DMS53 treated with DMSO at 0.1 percent for 48 hours (cell line): ENCODE measurements at regions not wholly inside any gene's neighbourhood (a gene's known extent, or its start where the extent isn't known, plus 50 kb on each side); places are given as distances from the start of the nearest gene placed in this dataset.

Experiments used
- DNase-seq: peaks from one replicate; lab custom pipeline; 2025; ENCODE audit not compliant: unreplicated experiment; lab: John Stamatoyannopoulos, UW

DNA sequence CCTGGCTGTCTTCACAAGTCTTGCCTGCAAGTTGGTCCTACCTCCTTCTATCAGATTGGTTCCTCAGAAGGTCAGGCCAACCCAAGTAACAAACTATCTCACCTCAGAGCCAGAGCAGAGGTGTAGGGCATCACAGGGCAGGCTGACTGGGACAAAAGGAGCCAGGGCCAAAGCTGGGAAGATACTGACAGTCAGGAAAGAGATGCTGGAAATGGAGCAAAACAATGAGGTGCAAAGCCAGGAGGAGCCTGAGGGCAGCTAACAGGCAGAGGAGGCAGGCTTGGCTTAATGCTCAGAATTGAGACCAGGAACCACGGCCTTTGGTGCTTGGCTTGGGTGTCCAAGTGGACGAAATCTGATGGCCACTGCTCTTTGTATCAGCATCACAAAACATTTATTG is 68.4 kb upstream of the PNMA1 start:
- DNase-seq: no peak

DNA sequence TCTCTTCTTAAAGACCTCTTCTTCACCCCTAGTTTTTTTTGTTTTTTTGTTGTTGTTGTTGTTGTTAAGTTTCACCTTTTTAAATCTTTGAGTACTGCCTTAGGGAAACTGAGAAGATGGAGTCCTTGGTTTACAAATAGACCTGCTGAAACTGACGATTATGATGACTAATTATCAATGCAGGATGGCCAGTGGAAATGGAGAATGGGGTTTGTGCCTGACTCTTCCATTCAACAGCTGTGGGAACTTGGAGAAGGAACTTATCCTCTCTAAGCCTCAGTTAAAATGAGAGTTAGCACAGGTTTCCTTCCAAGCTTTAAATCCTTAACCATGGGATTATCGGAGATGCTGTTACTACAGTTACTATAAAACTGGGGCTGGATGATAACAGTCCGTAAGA is 66.7 kb upstream of the PNMA1 start:
- DNase-seq: no peak

DNA sequence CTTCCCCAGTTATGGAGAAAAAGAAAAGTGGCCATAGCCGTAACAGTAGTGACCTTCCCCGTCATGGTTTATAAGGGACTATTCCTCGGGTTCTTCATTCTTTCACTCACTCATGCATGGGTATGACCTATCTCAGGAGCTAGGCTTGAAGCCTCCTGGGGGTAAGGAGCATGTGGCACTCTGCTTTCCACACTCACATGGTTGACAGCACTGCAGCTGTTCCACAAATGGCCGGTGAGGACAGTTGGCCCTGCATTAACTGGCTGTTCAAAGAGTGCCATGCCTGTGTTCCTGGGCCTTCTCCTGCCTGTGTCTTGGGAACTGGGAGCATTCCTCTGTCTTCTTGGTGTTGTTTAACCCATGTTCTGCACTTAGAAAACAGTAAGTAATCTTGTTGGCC is 66.2 kb upstream of the PNMA1 start:
- no peak for DNase-seq

DNA sequence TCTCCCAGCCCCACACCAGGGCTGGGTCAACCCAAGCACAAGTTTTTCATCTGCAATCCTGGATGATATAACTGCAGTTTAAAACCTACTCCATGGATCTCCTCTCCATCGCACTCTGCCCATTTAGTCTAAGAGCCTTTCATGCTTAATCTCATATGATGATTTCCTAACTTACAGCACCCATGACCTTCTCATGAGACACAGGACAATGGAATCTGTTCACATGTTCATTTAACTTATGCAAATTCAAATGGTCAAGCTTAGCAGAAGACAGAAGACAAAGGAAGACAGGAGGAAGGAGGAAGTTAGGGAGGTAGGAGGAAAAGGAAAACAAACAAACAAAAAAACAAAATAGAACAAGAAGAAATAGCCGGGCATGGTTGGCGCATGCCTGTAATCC is 64.6 kb upstream of the PNMA1 start:
- DNase-seq: no peak

DNA sequence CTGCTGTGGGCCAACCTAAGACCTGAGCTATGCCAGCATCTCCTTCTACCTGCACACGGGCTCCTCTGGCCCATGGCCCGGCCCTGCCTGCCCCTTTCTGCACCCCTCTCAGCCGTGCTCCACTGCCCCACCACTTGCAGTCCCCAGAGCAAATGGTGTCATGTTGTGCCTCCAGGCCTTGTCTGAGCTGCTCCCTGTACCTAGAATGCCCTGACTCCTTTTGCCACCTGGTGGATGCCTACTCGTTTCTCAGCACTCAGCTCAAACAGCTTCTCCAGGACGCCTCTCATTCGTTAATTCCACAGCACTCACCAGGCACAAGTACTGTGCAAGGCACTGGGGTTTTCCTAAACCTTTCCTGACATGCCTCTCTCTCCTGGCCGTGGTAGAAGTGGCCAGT is 63.2 kb upstream of the PNMA1 start:
- DNase-seq: no peak

DNA sequence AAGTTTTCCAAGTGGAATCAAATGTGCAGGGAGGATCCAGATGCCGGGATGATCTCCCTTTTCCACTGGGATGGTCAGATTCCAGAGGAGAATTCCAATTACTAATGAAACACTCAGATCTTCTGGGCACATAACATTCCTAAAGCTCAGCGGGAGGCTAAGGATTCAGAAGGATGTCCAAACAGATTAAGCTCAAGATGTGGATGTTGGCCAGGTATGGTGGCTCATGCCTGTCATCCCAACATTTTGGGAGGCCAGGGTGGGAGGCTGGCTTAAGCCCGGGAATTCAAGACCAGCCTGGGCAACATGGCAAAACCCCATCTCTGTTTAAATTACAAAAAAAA is 62.0 kb upstream of the PNMA1 start:
- DNase-seq: no peak

DNA sequence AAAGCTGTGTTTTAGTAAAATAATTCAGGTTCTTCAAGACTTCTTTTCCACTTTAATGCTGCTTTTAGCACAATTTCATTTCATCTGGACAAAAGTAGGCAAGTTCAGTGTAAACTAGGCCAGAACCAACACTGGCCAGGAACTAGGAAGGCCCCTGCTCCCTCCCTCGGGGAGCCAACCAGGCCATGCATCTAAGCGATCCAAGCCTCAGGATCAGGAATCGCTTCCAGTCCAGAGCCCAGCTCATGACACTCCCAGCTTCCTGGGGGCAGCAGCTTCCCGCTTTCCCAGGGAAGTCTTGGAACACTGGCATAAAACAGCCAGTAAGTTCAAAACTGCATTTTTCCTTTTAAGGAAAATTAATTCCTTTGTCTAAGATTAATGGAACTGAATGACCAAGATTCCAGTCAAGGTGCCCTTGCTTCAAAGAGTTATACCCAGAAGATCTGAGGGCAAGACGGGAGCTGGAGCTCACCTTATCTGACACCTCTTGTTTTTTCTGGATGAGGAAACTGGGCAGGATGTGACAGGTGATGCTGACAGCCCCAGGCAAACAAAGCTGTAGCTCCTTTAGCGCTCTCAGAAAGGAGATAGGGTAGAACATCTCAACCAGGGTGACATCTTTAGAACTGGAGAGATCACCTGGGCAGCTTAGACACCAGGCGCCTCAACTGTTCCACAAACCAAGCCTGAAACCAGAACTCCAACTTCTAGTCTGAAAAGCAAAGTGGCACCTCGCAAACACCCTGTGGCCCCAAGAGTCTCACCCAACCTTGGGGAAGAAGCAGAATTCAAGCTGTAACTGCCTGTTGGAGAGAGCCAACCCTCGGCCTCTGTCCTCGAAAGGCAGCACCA is 61.4 kb upstream of the PNMA1 start:
- no peak for DNase-seq

DNA sequence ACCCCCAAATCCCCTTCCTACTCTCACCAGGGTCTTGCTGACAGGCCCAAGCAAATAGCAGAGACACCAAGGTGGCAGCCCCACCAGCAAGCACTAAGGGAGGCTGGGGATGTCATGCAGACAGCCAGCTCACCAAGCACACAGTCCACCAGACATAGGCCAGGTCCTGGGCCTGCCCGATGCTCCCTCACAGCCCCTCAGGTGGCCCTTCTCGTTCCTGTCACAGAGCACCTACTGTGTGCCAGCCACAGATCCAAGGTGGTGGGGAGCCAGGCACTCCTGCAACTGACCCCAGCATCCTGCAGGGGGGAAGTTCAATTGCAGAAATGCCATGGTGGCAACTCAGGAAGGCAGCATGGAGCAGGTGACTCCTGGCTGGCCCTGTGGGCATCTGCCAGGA is 60.5 kb upstream of the PNMA1 start:
- DNase-seq: no peak

DNA sequence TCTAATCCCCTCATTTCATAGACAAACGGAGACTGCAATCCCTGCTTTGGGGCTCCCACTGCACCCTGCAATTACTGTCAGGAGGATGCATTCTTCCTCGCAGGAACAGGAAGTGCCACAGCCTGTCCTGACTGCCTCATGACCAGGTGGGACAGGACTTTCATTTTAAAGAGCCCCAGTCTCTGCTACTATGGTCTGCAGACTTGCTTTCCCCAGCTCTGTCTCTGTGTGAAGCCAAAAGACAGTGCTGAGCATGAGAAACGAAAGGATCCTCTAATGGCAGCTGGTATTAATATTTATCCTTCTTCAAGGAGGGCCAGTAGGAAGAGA is 60.0 kb upstream of the PNMA1 start:
- no peak for DNase-seq

DNA sequence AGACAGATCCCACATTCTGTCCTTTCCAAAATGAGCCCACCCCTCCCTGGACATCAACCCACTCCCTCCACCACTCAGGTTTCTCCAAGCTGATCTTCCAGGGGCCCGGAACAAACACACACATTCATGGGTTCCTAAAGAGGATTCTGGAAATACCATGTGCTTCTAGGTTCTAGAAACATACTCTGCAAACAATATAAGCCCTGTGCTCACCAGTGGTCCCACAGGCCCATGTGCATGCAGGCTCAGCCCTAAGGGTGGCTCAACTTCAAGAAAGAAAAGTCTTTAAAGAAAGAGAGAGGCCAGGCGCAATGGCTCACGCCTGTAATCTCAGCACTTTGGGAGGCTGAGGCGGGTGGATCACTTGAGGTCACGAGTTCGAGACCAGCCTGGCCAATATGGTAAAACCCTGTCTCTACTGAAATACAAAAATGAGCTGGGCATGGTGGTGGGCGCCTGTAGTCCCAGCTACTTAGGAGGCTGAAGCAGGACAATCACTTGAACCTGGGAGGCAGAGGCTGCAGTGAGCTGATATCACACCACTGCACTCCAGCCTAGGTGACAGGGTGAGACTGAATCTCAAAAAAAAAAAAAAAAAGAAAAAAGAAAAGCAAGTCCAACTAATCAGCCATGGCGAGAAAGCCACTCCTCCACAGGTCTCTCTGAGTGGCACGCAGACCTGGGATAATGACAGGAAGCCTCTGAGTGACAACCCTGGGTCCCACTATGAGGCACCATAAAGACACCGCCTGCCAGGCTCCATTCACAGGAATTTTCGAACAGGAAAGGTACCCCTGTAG is 59.5 kb upstream of the PNMA1 start:
- no peak for DNase-seq

DNA sequence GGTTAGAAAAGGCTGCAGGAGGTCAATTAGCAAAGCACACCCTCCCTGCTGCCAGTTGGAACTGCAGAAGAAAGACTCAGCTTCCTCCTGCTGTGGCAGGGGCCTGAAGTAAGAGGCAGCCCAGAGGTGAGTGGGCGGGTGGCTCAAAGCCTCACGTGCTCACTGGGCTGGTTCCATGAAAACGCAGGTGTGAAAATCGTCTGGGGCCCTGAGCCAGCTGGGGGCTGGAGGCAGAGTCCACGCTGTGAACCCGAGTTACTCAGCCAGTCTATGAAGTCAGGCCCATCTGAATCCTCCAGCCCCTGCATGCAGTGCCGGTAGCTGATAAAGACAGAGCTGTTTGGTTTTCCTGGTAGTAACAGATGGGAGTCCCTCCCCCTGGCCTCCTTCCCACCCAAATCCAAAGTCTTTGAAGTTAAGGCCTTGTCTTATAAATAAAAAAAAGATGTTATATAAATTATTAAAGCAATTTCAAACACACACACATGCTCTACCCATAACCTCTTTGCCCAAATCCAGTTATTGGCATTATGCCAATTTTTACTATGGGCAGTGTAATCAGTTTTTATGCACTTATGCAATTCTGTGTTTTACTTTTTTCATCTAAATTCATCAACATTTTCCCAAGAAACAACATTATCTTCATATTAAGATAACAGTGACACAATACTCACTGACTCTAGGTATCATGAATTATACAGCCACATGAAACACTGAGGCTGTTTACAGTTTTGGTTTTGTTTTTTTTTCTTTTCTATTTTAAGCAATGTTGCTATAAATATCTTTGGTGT is 57.9 kb upstream of the PNMA1 start:
- DNase-seq: peak; percentile 21

DNA sequence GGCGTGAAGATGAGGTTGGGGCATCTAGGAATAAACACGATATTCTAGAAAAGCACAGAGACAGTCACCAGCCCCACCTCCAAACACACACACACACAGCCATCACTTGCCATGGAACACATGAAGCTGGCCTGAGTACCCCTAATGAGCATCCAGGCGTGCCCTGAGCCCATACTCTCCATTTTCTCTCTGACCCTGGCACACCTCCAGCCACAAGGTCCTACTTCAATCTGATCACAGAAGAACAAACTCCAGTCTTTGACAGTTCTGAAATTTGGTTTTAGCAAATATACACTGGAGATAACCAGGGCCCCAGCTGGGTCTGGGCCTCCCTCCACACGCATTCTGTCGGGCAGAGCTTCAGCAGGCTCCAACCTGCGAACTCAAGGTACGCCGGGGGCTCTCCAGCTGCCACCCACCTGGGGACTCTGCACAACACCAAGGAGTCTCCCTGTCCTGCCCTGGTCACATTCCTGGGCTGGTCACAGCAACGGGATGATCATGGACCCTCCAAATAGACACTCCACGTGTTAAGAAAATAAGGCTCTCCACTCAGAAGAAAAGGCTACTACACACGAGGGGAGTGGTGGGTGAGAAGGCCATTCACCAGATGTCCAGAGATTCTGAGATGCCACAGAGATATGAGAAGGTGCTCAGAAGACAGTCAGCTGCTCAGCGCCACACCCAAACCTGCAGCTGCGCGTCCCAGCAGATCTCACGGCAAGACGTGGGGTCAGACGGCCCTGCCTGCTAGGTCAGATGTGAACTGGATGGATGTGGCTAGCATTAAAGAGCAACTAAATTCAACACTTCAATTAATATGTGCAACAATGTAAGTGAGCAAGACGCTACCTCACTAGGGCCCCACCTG is 57.0 kb upstream of the PNMA1 start:
- DNase-seq: no peak

DNA sequence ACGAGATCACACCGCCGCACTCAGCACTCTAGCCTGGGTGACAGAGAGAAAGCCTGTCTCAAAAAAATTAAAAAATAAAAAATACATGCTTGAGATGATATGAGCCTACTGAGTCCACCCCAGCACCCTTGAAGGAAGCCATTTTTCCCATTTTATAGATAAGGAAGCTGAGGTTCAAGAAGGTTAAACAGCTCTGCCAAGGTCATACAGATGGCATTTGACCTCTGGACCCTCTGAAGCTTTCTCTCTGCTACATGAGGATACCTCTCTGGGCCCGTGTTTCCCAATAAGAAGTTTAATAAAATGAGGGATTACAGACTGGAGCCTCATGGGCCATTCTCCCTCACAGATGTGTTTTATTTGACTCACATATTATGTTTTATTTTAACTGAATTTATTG is 53.9 kb upstream of the PNMA1 start:
- DNase-seq: no peak

DNA sequence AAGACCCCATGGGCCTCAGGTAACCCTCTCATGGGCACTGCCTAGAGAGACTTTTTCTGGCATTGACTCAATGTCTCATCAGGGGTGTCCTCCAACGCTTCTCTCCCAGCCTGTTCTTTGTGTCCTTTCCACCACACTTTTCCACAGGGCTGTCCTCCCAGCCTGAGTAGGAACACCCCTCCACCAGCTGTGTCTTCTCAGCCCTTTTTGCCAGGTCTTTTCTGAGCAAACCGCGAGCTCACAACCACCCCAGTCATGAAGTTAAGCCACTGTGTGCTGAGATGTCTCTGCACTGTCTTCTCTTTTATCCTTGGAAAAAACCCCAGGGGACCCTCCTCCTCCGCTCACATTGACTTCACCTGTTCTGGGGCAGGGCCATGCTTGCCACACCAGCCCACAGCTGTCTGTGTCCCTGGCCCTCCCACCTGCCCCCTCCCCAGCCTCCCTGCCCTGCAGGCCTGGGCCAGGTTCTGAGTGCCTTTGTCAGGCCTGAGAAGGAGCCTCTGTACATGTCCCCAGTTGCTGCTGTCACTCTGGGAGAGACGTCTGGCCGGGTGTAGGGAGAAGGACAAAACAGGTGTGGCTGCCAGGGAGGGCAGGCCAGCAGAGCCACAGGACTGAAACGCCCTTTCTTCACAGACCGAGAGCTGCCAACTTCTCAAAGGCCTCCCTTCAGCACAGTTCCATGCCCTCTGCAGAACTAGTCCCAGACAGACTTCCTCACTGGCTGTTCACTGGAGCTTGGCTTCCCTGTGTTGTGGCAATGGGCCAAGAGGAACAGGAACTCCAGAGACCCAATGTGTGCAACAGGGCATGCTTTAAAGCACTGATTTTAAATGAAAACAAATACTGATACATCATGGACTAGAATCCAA is 50.5 kb upstream of the PNMA1 start:
- DNase-seq: no peak
